Ramos (cell line): ENCODE measurements at regions not wholly inside any gene's neighbourhood (a gene's known extent, or its start where the extent isn't known, plus 50 kb on each side); places are given as distances from the start of the nearest gene placed in this dataset.

Experiments used
- in situ Hi-C: fragments of 300-500 bp; cut with MboI; formaldehyde crosslinking; loops from one replicate; pipeline ENCODE4 v1.14.3; 2022; ENCODE audit warnings: low sequenced_read_pairs; ENCODE audit not compliant: unreplicated experiment

DNA sequence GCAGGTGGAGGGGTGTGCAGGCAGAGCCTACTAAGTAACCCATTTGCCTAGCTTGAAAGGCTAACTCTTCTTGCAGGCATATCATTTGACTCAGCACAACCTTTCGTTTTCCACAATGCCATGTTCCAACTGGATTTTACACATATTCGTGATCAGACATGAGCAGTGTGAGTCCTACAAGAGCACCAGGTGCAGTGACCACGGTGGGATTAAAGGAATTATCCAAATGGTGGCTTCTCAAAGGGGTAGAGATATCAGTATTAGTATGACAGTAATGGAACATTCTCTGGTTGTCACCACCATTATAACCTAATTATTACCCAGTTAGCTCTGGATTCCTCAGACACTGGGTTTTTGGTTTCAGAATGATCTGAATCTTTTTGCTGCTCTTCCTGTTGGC lies 323.5 kb downstream of the LMO4 start:
- in situ Hi-C loops, result no loop called here

- in situ Hi-C loops, result no loop called here
Measured at GRCh38 chr1:87665151-87665550, 336.5 kb downstream of the LMO4 start.

DNA sequence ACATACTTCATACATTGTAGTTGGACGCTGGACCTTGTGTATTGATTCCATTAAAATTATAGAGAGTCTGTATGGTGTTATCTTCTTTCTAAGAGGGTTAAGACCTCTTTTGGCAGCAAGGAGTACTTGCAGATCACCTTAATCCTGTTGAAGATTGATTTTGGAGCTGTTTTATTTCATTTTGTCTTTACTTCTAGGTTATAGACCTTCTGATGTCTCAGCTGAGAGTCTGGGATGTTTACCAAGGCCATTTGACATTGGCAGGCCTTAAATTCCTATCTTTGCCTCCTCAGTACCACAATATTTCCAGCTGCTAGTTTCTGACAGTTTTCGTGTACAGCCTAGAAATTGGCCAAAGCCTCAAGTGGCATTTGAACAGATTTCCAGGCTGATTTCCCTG lies 338.0 kb downstream of the LMO4 start:
- in situ Hi-C loops, result no loop called here

DNA sequence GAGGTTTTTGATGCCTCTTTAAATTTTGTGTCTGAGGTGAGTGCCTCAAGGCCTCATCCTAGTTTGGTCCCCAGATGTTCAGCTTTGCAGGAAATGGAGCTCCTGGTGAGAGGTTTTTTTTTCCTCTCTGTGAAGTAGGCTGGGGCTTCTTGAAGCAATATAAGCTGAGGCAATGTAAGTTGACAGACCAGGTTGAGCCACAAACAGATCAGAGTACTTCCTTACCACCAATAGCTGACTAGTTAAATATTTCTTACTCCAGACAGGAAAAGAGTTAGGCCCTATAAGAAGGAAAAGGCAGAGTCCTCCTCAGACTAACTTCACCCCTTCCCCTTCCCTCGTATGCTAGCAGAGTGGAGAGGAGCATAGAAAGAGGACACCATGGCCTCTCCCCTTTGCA lies 341.0 kb downstream of the LMO4 start:
- in situ Hi-C loops, result no loop called here

DNA sequence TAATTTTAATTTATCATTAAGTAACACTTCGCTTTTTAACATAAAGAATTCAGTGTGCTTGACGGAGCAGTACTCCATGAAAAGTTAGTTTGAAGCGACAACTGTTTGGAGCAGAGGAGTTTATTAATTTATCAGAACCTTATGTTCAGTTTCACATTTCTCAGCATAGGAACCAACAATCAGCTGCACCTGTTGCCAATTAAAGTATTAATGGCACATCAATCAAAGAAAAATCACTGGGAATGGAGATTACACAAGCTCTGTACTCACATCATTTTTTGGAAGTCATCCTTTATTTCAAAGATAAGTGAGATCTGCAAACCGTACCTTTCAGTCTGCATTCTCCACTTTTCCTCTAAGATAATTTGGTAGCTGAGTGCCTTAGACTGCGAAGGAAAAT lies 344.6 kb downstream of the LMO4 start:
- in situ Hi-C loops, result no loop called here

- in situ Hi-C loops, result no loop called here
Measured at GRCh38 chr1:87673748-87674147, 345.1 kb downstream of the LMO4 start.

GRCh38 chr1:87674791-87675190 lies 346.1 kb downstream of the LMO4 start:
- in situ Hi-C loops, result no loop called here

DNA sequence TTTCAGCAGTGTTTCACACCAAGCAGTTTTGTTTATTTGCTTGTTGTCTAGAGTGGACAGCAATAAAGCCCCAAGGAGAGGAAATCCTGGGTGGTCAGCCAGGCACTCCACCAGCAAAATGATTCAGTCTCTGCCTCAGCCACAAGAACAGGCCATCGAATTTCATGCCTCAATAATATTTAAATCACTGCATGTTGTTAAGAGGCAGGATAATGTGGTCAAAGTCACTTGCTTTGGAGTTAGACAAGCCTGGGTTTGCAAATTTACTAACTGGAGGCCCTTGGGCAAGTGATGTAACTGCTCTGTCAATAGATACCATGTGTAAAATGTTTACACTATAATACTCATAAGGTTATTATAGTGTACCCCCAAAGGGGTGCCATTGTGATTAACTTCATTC lies 349.6 kb downstream of the LMO4 start:
- in situ Hi-C loops, result no loop called here

GRCh38 chr1:87682565-87682964 lies 353.9 kb downstream of the LMO4 start:
- in situ Hi-C loops, result no loop called here

GRCh38 chr1:87683196-87683956 lies 354.7 kb downstream of the LMO4 start:
- in situ Hi-C loops, result no loop called here

GRCh38 chr1:87684194-87684593 lies 355.5 kb downstream of the LMO4 start:
- in situ Hi-C loops, result no loop called here

DNA sequence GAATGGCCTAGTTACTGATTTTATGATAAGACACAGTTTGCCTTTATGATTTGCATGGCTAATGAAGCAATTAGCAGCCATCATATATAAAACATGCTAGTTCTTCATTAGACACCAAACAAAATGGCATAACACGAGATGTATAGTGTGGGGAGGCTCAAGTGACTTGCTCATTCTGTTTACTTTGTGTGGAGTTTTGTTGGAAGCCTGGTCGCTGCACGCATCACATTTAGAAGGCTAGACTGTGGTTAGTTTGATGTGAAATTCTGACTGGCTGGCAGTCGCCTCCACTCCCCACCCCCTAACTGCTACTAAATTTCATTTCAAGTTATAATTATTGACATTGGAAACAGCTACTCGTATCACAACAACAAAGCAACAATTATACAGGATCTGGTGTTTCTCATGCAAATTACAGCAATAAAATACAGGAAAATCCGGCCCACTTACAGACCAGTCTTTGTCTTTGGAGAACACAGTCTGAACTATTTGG lies 356.1 kb downstream of the LMO4 start:
- in situ Hi-C loops, result no loop called here

DNA sequence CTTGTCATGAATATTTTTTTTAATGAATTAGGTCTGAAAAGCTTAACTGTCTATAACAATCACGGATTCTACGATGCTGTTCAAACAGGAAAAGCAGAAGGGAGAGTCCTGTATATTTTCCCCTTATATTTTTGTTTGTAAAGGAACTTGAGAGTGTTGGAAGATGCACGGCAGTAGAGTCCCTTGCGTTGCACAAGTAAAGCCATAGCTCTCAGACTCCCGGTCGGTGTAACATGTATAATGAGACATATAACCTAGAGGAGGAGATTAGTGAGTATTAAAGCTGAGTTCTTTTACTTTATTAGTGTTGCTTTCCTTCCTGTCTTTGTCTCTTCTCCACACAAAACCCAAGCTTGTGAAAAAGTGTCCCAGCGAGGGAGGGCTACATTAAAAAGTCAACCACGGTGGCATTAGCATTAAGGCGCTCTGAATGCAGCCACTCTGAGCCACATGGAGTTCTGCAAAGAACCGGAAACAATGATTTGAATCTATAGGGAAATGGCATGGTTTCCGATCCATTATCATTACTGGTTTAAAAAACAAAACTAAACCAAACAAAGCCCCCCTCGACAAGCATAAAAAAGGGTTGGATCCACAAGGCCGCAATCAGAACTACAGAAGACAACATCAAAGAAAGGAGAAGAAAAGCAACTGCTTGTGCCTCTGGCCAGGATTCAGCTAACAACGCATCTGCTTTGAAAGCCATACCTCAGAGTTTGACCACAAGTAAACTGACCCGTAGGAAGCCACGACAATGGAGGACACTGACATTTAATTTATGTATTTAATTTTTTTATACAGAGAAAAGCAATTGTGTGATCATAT lies 356.8 kb downstream of the LMO4 start:
- in situ Hi-C loops, result no loop called here

DNA sequence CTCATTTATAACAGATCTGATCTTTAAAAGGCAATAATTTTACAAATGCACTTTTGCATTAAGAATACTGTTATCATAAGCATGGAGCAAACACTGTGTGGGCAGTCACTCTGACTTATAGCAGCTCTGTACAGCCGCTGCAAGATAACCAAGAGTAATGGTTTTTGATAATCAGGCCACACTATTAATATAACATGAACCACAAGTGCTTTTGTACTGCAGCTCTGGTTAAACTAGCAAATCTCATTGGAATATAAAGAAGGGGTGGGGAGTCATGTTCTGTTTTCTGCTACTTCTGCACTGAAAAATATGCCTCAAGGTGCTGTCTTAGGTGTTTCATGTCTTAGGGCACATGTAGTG lies 357.4 kb downstream of the LMO4 start:
- in situ Hi-C loops, result no loop called here

DNA sequence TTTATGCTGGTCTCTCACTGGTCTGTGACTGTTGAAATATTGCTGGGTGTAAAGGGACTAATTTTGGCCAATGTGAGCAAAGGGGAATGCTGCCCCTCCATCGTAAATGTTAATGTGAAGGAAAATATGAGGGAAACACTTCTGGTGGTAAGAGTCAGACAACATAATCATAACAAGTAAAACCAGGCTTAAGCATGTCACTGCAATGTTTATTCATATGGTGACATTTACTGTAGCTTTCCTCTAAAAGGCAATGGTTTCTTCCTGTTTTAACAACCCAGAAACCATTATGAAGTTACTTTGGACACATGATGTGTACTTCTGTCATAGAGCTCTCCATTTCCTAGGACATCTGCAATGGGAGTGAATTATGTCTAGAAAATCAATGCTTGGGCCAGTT lies 358.0 kb downstream of the LMO4 start:
- in situ Hi-C loops, result no loop called here

DNA sequence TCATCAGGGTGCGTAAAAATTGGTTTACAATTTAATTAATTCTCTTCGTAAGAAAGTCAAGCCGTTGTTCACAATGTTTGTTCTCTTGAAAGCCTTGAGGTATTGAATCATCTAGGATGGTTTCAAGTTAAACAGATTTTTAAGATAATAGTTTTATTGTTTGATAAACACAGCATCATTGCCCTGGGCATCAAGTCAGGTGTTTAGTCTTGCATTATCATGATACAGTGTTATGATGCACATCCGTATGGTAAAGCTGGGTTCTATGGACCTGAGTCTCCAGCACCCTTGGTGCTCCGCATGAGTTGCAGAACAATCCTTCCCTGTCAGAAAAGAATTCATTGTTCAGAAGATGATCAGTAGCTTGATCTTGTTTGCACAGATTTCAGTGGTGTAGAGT lies 359.5 kb downstream of the LMO4 start:
- in situ Hi-C loops, result no loop called here

- in situ Hi-C loops, result no loop called here
Measured at GRCh38 chr1:87689487-87689886, 360.8 kb downstream of the LMO4 start.

DNA sequence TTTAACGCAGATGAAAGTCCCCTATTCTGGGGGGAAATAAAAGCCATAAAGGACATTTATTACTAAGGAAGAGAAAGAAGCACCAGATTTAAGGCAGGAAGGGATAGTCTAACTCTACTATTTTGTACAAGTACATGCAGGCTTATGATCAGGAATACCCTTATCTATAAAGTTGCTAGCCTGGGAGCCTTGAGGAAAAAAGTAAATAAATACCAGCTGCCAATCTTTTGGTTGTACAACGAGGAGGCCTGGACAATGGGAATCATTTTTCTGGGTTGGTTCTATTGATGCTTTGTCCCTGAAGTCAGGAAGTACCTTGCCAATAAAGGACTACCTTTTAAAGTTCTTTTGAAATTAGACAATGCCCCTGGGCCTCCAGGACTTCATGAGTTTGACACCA lies 367.8 kb downstream of the LMO4 start:
- in situ Hi-C loops, result no loop called here

GRCh38 chr1:87702455-87702854 lies 373.8 kb downstream of the LMO4 start:
- in situ Hi-C loops, result no loop called here

DNA sequence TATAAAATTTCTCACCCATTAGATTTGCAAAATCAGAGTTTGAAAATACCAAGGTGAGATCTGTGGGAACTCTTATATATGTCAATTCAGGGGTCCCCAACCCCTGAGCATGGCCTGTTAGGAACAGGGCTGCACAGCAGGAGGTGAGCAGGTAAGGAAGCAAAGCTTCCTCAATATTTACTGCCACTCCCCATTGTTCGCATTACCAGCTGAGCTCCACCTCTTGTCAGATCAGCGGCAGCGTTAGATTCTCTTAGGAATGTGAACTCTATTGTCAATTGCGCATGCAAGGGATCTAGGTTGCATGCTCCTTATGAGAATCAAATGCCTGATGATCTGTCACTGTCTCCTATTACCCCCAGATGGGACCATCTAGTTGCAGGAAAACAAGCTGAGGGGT lies 376.6 kb downstream of the LMO4 start:
- in situ Hi-C loops, result no loop called here

- in situ Hi-C loops, result no loop called here
Measured at GRCh38 chr1:87706203-87706602, 377.5 kb downstream of the LMO4 start.

DNA sequence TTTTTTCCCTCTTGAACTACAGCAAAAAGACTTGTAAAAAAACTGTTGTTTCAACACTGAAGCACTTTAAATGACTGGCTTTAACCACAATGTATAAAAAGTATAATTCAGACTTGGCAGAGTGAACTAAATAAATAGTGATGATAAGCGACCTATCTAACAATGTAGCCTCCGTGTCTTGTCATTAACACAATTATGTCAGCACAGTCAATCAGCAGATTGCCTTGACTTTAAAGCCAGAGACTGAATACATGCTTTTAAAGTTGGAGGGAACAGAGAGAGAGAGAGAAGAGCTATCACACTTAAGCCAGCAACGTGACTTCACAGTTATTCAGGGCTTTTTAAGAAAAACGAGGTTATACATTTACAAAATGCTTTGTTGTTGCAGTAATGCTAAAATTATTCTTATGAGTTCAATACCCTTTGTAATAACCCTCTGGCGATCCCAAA lies 378.1 kb downstream of the LMO4 start:
- in situ Hi-C loops, result no loop called here
